Fibroblast of skin of abdomen (primary cell): ENCODE measurements at regions not wholly inside any gene's neighbourhood (a gene's known extent, or its start where the extent isn't known, plus 50 kb on each side); places are given as distances from the start of the nearest gene placed in this dataset.

Experiments
- DNase-seq: peaks from one replicate; pipeline ENCODE4 v3.0.0-alpha.2; 2013

GRCh38 chr3:80285388-80285787 lies 517.6 kb upstream of the ROBO1 start:
- peak; percentile 50 for DNase-seq

DNA sequence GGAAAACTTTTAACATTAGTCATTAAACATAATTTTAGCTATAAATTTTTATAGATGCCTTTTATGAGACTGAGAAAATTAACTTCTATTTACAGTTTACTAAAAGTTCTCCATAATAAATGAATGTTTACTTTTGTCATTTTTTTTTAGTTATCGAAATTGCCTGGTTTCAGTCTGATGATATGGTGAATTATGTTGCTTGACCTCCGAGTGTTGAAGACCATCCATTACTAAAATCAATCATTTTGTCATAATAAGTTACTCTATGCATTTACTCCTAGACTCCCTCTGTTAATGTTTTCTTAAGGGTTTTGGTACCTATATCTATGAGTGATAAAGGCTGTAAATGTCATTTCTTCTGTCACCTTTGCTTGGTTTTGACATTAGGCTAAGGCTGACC lies 516.0 kb upstream of the ROBO1 start:
- DNase-seq, result no peak

DNA sequence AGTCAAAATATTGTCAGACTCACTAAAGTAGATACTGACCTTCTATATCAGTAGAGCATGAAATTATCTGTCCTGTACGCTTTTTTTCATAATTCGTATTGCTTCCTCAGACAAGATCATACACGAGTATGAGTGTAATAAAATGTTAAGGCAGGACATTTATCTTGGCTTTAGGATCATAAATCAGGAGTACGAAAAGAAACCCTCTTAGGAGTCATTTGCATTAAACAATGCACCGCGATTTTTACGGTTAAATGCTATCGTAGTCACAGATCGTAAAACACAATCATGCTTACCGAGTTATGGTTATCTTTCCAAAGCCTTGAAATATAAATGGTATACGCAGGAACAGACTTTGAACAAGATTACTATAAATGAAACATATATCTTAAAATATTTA lies 510.3 kb upstream of the ROBO1 start:
- DNase-seq, result no peak

DNA sequence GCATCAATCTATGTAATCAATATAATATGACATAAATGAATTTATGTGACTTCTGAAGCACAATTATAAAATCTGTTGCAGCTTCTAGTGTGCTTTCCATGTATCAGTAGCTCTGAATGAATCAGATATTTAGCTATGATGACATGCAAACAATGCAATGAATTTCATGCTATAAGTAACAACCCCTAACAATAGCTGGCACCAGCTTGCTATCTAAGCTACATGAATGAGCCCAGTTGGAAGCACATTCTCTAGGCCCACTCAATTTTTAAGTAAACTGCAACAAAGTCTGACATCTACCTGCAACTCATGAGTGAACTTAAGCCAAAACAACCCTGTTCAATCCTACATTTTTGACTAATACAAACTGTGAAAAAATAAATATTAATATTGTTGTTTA lies 507.3 kb upstream of the ROBO1 start:
- DNase-seq, result no peak

- DNase-seq, result no peak
Observed at GRCh38 chr3:80263260-80263659, 495.5 kb upstream of the ROBO1 start.

- no peak for DNase-seq
Observed at GRCh38 chr3:80261082-80261481, 493.3 kb upstream of the ROBO1 start.

DNA sequence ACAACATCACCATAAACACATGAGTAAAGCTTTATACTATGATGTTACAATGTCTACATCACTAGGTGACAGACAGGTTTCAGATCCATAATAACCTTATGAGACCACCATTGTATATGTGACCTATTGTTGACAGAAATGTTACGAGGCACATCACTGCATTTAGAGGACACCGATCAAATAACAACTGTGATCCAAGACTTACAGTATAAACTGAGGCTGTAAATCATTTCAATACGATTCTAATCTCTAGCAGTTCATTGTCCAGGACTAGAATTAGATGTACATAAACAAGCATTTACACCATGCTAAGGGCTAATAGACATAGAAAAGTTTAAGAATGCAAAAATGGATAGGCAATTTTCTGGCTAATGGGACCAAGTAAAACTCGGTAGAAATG lies 491.9 kb upstream of the ROBO1 start:
- no peak for DNase-seq

DNA sequence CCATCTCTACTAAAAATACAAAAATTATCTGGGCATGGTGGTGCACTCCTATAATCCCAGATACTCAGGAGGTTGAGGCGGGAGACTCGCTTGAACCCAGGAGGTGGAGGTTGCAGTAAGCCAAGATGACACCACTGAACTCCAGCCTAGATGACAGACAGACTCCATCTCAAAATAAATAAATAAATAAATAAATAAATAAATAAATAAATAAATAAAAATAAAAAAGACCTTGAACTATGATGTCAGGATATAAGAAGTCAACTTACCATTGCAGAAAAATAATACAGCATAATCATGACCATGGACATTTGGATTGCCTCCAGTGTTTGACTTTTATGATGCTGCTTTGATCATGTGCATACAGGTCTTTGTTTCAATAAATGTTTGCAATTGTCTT lies 484.3 kb upstream of the ROBO1 start:
- DNase-seq, result no peak

DNA sequence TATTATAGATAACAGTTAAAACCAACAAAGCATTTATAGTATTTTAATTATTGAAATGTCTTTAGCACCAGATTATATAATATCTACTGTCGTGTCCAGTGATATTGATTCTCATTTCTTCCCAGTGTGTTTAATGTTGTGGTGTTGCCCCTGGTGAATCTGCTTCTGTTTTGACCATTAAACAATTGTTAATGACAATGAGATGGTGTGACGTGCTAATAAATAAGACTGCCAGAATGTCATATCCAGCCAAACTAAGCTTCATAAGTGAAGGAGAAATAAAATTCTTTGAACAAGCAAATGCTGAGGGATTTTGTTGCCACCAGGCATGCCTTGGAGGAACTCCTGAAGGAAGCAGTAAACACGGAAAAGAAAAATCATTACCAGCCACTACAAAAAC lies 480.0 kb upstream of the ROBO1 start:
- no peak for DNase-seq

GRCh38 chr3:80244390-80244789 lies 476.6 kb upstream of the ROBO1 start:
- DNase-seq, result no peak

DNA sequence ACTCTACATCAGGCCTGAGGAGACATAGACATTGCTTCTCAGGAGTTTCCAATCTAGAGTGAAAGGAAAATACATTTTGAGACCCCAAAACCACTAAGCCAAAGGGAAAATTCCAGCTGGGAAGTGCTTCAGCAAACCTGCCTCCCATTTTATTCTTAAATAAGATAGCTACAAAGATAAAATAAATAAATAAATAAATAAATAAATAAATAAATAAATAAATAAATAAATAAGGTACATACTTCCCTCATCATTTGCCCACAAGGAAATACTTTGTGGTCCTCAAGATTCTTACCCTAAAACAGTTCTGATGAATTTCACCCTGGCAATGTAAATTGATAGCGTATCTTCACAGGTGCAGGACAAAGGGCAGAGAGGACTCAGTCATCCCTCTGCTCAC lies 474.0 kb upstream of the ROBO1 start:
- DNase-seq, result no peak

DNA sequence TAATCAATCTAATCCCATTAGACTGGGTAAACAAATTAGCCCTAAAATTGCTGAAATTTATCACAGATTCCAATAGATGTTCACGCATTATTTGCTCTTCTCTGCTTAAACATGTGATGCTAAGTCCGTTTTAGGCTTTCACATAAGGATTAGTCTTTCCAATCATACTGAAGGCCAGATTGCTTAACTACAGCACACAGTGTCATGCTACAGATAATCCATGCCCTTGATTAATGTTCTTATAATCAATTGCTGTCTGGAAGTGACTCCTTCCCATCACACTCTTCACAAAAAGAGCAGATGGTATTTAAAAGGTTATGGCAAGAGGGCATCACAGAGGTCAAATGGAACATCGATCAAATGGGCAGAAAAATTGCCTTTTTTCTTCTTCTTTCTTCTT lies 471.5 kb upstream of the ROBO1 start:
- DNase-seq, result no peak

DNA sequence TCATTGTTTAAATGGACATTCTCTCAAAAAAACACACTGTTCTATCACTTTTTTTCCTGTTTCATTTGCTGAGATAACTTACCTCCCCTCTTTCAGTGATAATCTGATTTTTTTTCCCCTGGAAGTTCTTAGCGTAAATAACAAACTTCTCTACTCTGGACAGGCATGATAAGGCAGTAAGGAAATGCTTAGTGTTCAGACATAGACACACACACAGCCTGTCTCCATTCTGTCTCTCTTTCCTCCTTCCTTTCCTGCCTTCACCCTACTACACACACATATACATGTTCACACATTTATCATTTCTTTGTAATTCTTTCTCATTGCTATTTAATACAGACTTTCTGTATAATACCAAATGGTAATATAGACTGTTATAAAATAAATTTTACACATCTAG lies 470.8 kb upstream of the ROBO1 start:
- DNase-seq, result peak; percentile 28

GRCh38 chr3:80238152-80238551 lies 470.4 kb upstream of the ROBO1 start:
- DNase-seq, result peak; percentile 80

DNA sequence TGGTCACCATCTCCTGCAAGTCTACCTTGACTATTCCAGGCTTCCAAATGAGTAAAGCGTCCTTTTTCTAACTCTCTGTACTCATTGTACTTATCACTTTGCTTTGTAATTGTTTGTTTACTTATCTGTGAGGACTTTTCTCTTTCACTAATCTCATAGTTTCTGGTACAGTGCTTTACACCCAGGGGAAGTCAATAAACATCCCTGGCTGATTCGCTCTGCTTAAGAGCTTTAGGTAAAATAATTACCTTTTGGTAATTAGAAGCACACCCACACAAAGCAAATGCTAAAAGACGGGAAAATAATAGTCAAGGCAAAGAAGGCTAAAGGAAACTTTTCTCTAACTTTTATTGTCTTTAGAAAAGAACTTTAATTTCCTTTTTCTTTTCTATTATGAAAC lies 466.9 kb upstream of the ROBO1 start:
- DNase-seq, result no peak

DNA sequence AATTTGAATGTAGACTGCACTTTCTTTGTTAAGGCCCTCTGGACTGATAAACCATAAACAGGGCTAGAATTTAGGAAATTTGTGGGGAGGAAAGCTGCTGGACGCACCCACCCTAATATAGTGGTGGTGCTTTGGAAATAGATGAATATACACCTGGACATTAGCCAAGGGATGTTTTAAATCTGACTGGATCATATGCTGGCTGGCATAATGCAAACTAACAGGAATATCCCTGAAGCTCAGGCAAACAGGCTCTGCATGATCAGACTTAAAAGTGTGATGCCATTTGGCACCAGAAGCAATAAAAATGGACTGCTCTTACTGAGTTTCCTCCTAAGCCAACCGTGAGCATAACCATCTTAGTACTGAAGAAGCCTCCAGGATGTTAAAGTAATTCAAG lies 465.8 kb upstream of the ROBO1 start:
- DNase-seq, result no peak

DNA sequence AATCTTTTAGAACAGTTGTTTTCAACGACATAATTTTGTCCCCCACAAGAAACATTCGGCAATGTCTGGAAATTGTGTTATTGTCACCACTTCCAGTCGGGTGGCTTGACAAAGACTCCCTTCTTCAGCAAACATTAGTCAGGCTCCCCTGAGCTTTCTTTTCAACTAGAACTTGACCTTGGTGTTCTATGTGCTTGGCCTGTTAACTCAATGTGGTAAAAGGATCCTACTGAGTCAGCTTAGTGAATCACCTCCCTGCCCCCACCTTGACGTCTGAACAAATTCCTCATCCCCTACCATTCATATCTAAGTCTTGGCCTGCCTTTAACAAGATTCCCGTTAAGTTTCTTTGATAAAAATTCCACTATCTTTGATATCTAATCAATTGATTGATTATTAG lies 465.0 kb upstream of the ROBO1 start:
- DNase-seq, result peak; percentile 92

DNA sequence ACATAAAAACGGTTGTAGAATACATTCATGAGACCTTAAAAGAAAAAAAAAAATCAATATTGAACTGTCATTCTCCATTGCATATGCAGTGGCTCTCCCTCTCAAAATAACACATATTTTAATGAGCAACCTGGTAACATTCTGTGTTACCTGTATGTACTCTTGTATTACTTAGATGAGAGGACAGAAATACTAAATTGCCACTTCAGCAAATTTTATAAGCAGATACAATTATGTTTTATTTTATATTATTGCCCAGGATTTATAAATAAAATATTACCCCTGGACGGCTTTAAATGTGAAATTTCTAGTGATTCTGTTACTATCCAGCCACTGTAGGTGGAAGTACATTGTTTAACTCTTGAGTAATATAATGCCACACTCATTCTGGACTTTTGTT lies 463.2 kb upstream of the ROBO1 start:
- no peak for DNase-seq

GRCh38 chr3:80227216-80227615 lies 459.4 kb upstream of the ROBO1 start:
- peak; percentile 38 for DNase-seq

- no peak for DNase-seq
Observed at GRCh38 chr3:80215191-80215590, 447.4 kb upstream of the ROBO1 start.

DNA sequence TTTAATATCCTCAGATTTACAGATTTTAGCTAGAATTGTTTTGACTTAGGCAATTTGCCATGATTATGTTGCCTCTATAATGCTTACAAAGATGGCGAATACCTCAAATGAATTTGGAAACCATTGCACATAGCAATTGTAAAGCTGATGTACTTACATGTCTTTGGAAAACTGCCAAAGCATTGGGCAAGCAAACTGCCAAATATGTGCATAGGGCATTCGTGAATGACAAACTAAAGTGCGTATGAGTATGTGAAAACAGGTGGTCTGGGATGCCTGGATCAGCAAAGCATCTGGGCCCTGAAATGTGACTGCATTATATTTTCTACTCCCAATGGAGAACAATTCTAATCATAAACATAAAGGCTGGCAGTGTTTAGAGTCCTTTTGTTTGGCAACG lies 445.3 kb upstream of the ROBO1 start:
- no peak for DNase-seq

- DNase-seq, result peak; percentile 65
Observed at GRCh38 chr3:80192936-80193335, 425.1 kb upstream of the ROBO1 start.

- peak; percentile 97 for DNase-seq
Observed at GRCh38 chr3:80190051-80190450, 422.3 kb upstream of the ROBO1 start.

GRCh38 chr3:80187981-80188380 lies 420.2 kb upstream of the ROBO1 start:
- peak; percentile 57 for DNase-seq

GRCh38 chr3:80159990-80160506 lies 392.2 kb upstream of the ROBO1 start:
- peak; percentile 17 for DNase-seq

- no peak for DNase-seq
Observed at GRCh38 chr3:80158332-80158731, 390.5 kb upstream of the ROBO1 start.
